Retinal pigment epithelial cell (primary cell): ENCODE measurements at regions not wholly inside any gene's neighbourhood (a gene's known extent, or its start where the extent isn't known, plus 50 kb on each side); places are given as distances from the start of the nearest gene placed in this dataset.

Source experiments
- DNase-seq: peaks from one replicate; pipeline ENCODE4 v3.0.0-alpha.2; 2010; ENCODE audit warnings: low read depth
- H3K4me3 ChIP-seq: 2 replicates; pipeline ENCODE4 v1.5.1; 2011; ENCODE audit warnings: mild to moderate bottlenecking, low read length, control low read depth, moderate library complexity
- CTCF ChIP-seq: conservative IDR thresholded peaks from 2 replicates; pipeline ENCODE4 v1.5.1; 2011; ENCODE audit warnings: low read depth, low read length, control low read depth, inconsistent platforms

GRCh38 chr4:29240641-29241040 lies 1479.5 kb upstream of the PCDH7 start:
- H3K4me3 ChIP-seq, result no peak overlapping the region
- TF ChIP-seq CTCF, result no peak
- no peak for DNase-seq

- no peak for DNase-seq
- no peak for TF ChIP-seq CTCF
- H3K4me3 ChIP-seq, result no peak overlapping the region
Observed at GRCh38 chr4:29243054-29243453, 1477.1 kb upstream of the PCDH7 start.

- DNase-seq, result no peak
- no peak overlapping the region for H3K4me3 ChIP-seq
- no peak for TF ChIP-seq CTCF
Observed at GRCh38 chr4:29243851-29244250, 1476.3 kb upstream of the PCDH7 start.

GRCh38 chr4:29259556-29259955 lies 1460.6 kb upstream of the PCDH7 start:
- no peak overlapping the region for H3K4me3 ChIP-seq
- no peak for TF ChIP-seq CTCF
- no peak for DNase-seq

GRCh38 chr4:29262986-29263385 lies 1457.2 kb upstream of the PCDH7 start:
- TF ChIP-seq CTCF, result no peak
- no peak overlapping the region for H3K4me3 ChIP-seq
- DNase-seq, result no peak

GRCh38 chr4:29276150-29276549 lies 1444.0 kb upstream of the PCDH7 start:
- H3K4me3 ChIP-seq, result no peak overlapping the region
- no peak for TF ChIP-seq CTCF
- DNase-seq, result no peak

- DNase-seq, result peak; percentile 10
- TF ChIP-seq CTCF, result no peak
- no peak overlapping the region for H3K4me3 ChIP-seq
Observed at GRCh38 chr4:29277381-29277780, 1442.8 kb upstream of the PCDH7 start.
